HepG2 (cell line): ENCODE measurements at regions not wholly inside any gene's neighbourhood (a gene's known extent, or its start where the extent isn't known, plus 50 kb on each side); places are given as distances from the start of the nearest gene placed in this dataset.

Experiments used
- ATAC-seq: fragments of 200-7000 bp; cut with Tn5 transposase; 3 replicates; pipeline ENCODE4 v1.9.1; 2020; ENCODE audit warnings: mild to moderate bottlenecking, moderate library complexity
- BruUV-seq: library from RNA; stranded (reverse); fragments of 400-500 nt; replicated peaks from 2 replicates; lab custom pipeline; 2021; lab: Mats Ljungman, UMichigan
- CTCF ChIA-PET: fragments of 300-600 bp; formaldehyde crosslinking; extraction: SDS; loops from one replicate; lab custom pipeline; 2021; ENCODE audit warnings: low total read pairs, inconsistent platforms, low intra/inter-chr PET ratio; lab: Yijun Ruan, JAX
- POLR2A ChIA-PET: fragments of 350-600 bp; sonication (Branson Sonifier 250); formaldehyde crosslinking; loops from one replicate; lab custom pipeline; 2020; ENCODE audit warnings: antibody characterized with exemption, inconsistent platforms; lab: Yijun Ruan, JAX
- DNase-seq: peaks from one replicate; pipeline ENCODE4 v3.0.0-alpha.2; 2015; ENCODE audit warnings: low spot score
- FAIRE-seq: peaks from 3 replicates; lab custom pipeline; 2011; peaks lifted over from hg19 to GRCh38; lab: Jason Lieb, UNC
- H2AFZ ChIP-seq: one replicate; pipeline ENCODE4 v1.6.1; 2011; ENCODE audit warnings: low read length, inconsistent platforms
- H3K27ac ChIP-seq: fragments of 300-600 bp; 3 replicates; pipeline ENCODE4 v1.8.0; 2011; ENCODE audit warnings: mixed run types, mild to moderate bottlenecking, mixed read lengths, low read length, inconsistent platforms; ENCODE audit not compliant: insufficient read depth; ENCODE audit errors: extremely low read length
- H3K27me3 ChIP-seq, 2 experiments: fragments of 200-600 bp in 1 of 2; 2 replicates in 1 of 2; 3 replicates in 1 of 2; pipeline versions ENCODE4 v1.6.0 to v1.8.0; 2011; ENCODE audit warnings: low read length in 2 of 2, mild to moderate bottlenecking in 2 of 2, moderate library complexity in 2 of 2, inconsistent platforms in 1 of 2; ENCODE audit not compliant: insufficient read depth in 2 of 2, control insufficient read depth in 1 of 2
- H3K36me3 ChIP-seq, 2 experiments: fragments of 200-600 bp in 1 of 2; replicated peaks in 1 of 2; 2 replicates in 1 of 2; 3 replicates in 1 of 2; pipeline versions ENCODE4 v1.5.1 to v1.8.0; 2011; ENCODE audit warnings: low read length in 2 of 2, inconsistent platforms in 1 of 2; ENCODE audit not compliant: insufficient read depth in 2 of 2, control insufficient read depth in 1 of 2
- H3K4me1 ChIP-seq: 2 replicates; pipeline ENCODE4 v1.5.1; 2012; ENCODE audit warnings: low read length, inconsistent platforms; ENCODE audit not compliant: insufficient read depth
- H3K4me2 ChIP-seq: 2 replicates; pipeline ENCODE4 v1.6.0; 2011; ENCODE audit warnings: low read depth, low read length, inconsistent platforms
- H3K4me3 ChIP-seq, 3 experiments: fragments of 200-600 bp in 1 of 3; sonication (generic), shearing (Covaris generic) in 1 of 3; replicated peaks in 1 of 3; 2 replicates each; pipeline ENCODE4 v1.5.1; 2011 to 2016; ENCODE audit warnings: low read length in 3 of 3, inconsistent platforms in 2 of 3, low read depth in 2 of 3, mild to moderate bottlenecking in 2 of 3, control low read depth in 1 of 3, mixed read lengths in 1 of 3; ENCODE audit not compliant: insufficient read depth in 1 of 3
- H3K79me2 ChIP-seq: one replicate; pipeline ENCODE4 v1.6.1; 2011; ENCODE audit warnings: low read length, inconsistent platforms; ENCODE audit not compliant: insufficient read depth
- H3K9ac ChIP-seq: 2 replicates; pipeline ENCODE4 v1.6.0; 2011; ENCODE audit warnings: mild to moderate bottlenecking, low read depth, low read length, inconsistent platforms; ENCODE audit not compliant: insufficient read depth
- H3K9me3 ChIP-seq: 2 replicates; pipeline ENCODE4 v1.5.1; 2012; ENCODE audit warnings: mild to moderate bottlenecking, low read length
- H4K20me1 ChIP-seq: 2 replicates; pipeline ENCODE4 v1.6.0; 2011; ENCODE audit warnings: inconsistent platforms, mild to moderate bottlenecking, low read length, moderate library complexity; ENCODE audit not compliant: insufficient read depth
- ARID4A ChIP-seq: sonication (generic); formaldehyde crosslinking; IDR thresholded peaks from 2 replicates; pipeline ENCODE4 v1.5.0; 2020; ENCODE audit warnings: mild to moderate bottlenecking, missing genetic modification reagents, borderline replicate concordance
- BORCS8-MEF2B ChIP-seq: sonication (generic); formaldehyde crosslinking; IDR thresholded peaks from 2 replicates; pipeline ENCODE4 v1.8.0; 2022; ENCODE audit warnings: mild to moderate bottlenecking, missing genetic modification reagents
- FOXJ3 ChIP-seq: sonication (generic); formaldehyde crosslinking; IDR thresholded peaks from 2 replicates; pipeline ENCODE4 v1.4.0; 2020; ENCODE audit warnings: missing genetic modification reagents, mild to moderate bottlenecking, borderline replicate concordance
- KAT8 ChIP-seq: IDR thresholded peaks from 2 replicates; pipeline ENCODE4 v1.6.1; 2016; ENCODE audit warnings: missing genetic modification reagents, missing compliant biosample characterization
- MEF2D ChIP-seq: sonication (generic); formaldehyde crosslinking; IDR thresholded peaks from 2 replicates; pipeline ENCODE4 v1.5.1; 2020; ENCODE audit warnings: mild to moderate bottlenecking, missing genetic modification reagents
- MYC ChIP-seq: sonication (generic); formaldehyde crosslinking; IDR thresholded peaks from 2 replicates; pipeline ENCODE4 v1.9.0; 2021; ENCODE audit warnings: missing genetic modification reagents, borderline replicate concordance
- NR3C1 ChIP-seq: sonication (generic); formaldehyde crosslinking; IDR thresholded peaks from 2 replicates; pipeline ENCODE4 v1.4.0; 2020; ENCODE audit warnings: missing genetic modification reagents
- PAWR ChIP-seq: sonication (generic); formaldehyde crosslinking; IDR thresholded peaks from 2 replicates; pipeline ENCODE4 v1.4.0; 2020; ENCODE audit warnings: missing genetic modification reagents, mild to moderate bottlenecking, borderline replicate concordance
- PRPF4 ChIP-seq: fragments of 200-400 bp; formaldehyde crosslinking; IDR thresholded peaks from 2 replicates; pipeline ENCODE4 v1.6.1; 2016; ENCODE audit warnings: low read length, low read depth; ENCODE audit not compliant: poor library complexity, severe bottlenecking
- REPIN1 ChIP-seq: sonication (generic); formaldehyde crosslinking; IDR thresholded peaks from 2 replicates; pipeline ENCODE4 v1.8.0; 2022; ENCODE audit warnings: missing genetic modification reagents, low read depth, mild to moderate bottlenecking, borderline replicate concordance
- TCF12 ChIP-seq, 2 experiments: fragments of 450-650 bp in 1 of 2; sonication (generic) in 1 of 2; formaldehyde crosslinking in 1 of 2; IDR thresholded peaks; 2 replicates each; pipeline versions ENCODE4 v1.6.1 to v1.8.0; 2017 to 2022; ENCODE audit warnings: antibody characterized with exemption in 1 of 2, mild to moderate bottlenecking in 1 of 2, missing genetic modification reagents in 1 of 2, moderate library complexity in 1 of 2
- ZBTB20 ChIP-seq: sonication (generic); formaldehyde crosslinking; IDR thresholded peaks from 2 replicates; pipeline ENCODE4 v1.8.1; 2023; ENCODE audit warnings: missing genetic modification reagents, low read depth, mild to moderate bottlenecking, borderline replicate concordance
- ZBTB42 ChIP-seq: sonication (generic); formaldehyde crosslinking; IDR thresholded peaks from 2 replicates; pipeline ENCODE4 v1.5.0; 2020; ENCODE audit warnings: mild to moderate bottlenecking, missing genetic modification reagents
- ZFP62 ChIP-seq: sonication (generic); formaldehyde crosslinking; IDR thresholded peaks from 2 replicates; pipeline ENCODE4 v1.4.0; 2020; ENCODE audit warnings: missing genetic modification reagents
- ZNF343 ChIP-seq: sonication (generic); formaldehyde crosslinking; IDR thresholded peaks from 2 replicates; pipeline ENCODE4 v1.4.0; 2020; ENCODE audit warnings: mild to moderate bottlenecking, missing genetic modification reagents
- ZNF737 ChIP-seq: sonication (generic); formaldehyde crosslinking; IDR thresholded peaks from 2 replicates; pipeline ENCODE4 v1.5.0; 2020; ENCODE audit warnings: missing genetic modification reagents, mild to moderate bottlenecking, borderline replicate concordance
- WGBS: methylation state at CpG from one replicate; pipeline ENCODE4 v1.1.6; 2017; ENCODE audit warnings: low lambda C conversion rate; 5-methylcytosine and 5-hydroxymethylcytosine counted together
- in situ Hi-C: cut with HindIII; loops from 2 replicates; pipeline ENCODE4 v1.10.0; 2017; ENCODE audit warnings: low pct_unique_long_range_greater_than_20kb; ENCODE audit not compliant: extremely low pct_ligation_motif_present
- intact Hi-C: fragments of 100-400 bp; cut with micrococcal nuclease; formaldehyde crosslinking; loops from one replicate; pipeline ENCODE4 v1.10.0; 2022; ENCODE audit not compliant: unreplicated experiment
- TF ChIP-seq, protein P1 (sequence below): sonication (generic); formaldehyde crosslinking; IDR thresholded peaks from 2 replicates; pipeline ENCODE4 v1.8.1; 2023; ENCODE audit warnings: mild to moderate bottlenecking, missing genetic modification reagents
- TF ChIP-seq, protein P2 (sequence below): sonication (generic); formaldehyde crosslinking; IDR thresholded peaks from 2 replicates; pipeline ENCODE4 v1.5.0; 2020; ENCODE audit warnings: mild to moderate bottlenecking, missing genetic modification reagents

DNA sequence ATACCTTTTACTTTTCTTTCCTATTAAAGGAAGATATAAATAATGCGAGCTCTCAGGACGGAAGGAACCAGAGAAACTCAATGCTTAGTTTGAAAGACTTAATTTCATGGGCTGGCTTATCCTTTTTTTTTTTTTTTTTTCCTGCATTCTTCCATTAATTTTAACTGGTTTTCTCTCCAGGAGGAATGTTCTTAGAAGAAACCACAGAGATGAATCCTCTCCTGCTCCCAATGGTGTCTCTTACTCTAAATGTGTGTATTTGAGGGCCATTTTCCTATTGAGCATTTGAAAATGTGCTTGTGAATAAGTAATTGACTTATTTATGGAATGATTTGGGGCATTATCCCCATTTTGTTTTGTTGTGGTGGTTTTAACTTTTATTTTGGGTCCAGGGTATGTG, 494.9 kb downstream of the FOXO1 start:
- BruUV-seq = no TSS peak
- no peaks in the 10 kb centered on the region for H3K4me1 ChIP-seq
- ATAC-seq (no peak), DNase-seq (no peak), FAIRE-seq (no peak)
- no peak overlapping the region for H2AFZ ChIP-seq
- in situ Hi-C loops = no loop called here
- no peak overlapping the region for H3K4me2 ChIP-seq
- H3K9ac ChIP-seq = no peak overlapping the region
- intact Hi-C loops = no loop called here
- H3K9me3 ChIP-seq = no peaks in the 10 kb centered on the region
- 84% methylated on average over 2 of the region's 2 CpGs for WGBS
- H4K20me1 ChIP-seq = no peaks in the 10 kb centered on the region
- ChIA-PET CTCF (no interaction called here), POLR2A (no interaction called here)
- H3K79me2 ChIP-seq = no peaks in the 10 kb centered on the region
- H3K27me3 ChIP-seq = peaks cover 0 to 7% of the 10 kb centered on the region in 2 experiments; a peak in 2 of 5 replicates
- H3K27ac ChIP-seq = no peak overlapping the region
- H3K36me3 ChIP-seq = no peaks in the 10 kb centered on the region
- H3K4me3 ChIP-seq = no peak overlapping the region
- TF ChIP-seq MEF2D (CRISPR knock-in tag) (no peak), ZBTB20 (no peak), TCF12 (IDR thresholded peaks at IDR 0.05) (no peak), TCF12 (CRISPR knock-in tag; IDR thresholded peaks at IDR 0.05) (no peak), ZFP62 (CRISPR knock-in tag) (no peak), PAWR (CRISPR knock-in tag) (no peak), FOXJ3 (CRISPR knock-in tag) (no peak), NR3C1 (CRISPR knock-in tag) (no peak), REPIN1 (CRISPR knock-in tag) (no peak), BORCS8-MEF2B (CRISPR knock-in tag) (no peak), PRPF4 (no peak), KAT8 (CRISPR knock-in tag) (no peak), ARID4A (CRISPR knock-in tag) (no peak), ZBTB42 (CRISPR knock-in tag) (no peak), MYC (CRISPR knock-in tag) (no peak), ZNF737 (CRISPR knock-in tag) (no peak), ZNF343 (no peak)
- TF ChIP-seq, protein P1, sequence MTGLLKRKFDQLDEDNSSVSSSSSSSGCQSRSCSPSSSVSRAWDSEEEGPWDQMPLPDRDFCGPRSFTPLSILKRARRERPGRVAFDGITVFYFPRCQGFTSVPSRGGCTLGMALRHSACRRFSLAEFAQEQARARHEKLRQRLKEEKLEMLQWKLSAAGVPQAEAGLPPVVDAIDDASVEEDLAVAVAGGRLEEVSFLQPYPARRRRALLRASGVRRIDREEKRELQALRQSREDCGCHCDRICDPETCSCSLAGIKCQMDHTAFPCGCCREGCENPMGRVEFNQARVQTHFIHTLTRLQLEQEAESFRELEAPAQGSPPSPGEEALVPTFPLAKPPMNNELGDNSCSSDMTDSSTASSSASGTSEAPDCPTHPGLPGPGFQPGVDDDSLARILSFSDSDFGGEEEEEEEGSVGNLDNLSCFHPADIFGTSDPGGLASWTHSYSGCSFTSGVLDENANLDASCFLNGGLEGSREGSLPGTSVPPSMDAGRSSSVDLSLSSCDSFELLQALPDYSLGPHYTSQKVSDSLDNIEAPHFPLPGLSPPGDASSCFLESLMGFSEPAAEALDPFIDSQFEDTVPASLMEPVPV = no peak
- TF ChIP-seq, protein P2, sequence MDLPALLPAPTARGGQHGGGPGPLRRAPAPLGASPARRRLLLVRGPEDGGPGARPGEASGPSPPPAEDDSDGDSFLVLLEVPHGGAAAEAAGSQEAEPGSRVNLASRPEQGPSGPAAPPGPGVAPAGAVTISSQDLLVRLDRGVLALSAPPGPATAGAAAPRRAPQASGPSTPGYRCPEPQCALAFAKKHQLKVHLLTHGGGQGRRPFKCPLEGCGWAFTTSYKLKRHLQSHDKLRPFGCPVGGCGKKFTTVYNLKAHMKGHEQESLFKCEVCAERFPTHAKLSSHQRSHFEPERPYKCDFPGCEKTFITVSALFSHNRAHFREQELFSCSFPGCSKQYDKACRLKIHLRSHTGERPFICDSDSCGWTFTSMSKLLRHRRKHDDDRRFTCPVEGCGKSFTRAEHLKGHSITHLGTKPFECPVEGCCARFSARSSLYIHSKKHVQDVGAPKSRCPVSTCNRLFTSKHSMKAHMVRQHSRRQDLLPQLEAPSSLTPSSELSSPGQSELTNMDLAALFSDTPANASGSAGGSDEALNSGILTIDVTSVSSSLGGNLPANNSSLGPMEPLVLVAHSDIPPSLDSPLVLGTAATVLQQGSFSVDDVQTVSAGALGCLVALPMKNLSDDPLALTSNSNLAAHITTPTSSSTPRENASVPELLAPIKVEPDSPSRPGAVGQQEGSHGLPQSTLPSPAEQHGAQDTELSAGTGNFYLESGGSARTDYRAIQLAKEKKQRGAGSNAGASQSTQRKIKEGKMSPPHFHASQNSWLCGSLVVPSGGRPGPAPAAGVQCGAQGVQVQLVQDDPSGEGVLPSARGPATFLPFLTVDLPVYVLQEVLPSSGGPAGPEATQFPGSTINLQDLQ (CRISPR knock-in tag) = no peak
